Effector memory CD8-positive, alpha-beta T cell (primary cell): ENCODE measurements at regions not wholly inside any gene's neighbourhood (a gene's known extent, or its start where the extent isn't known, plus 50 kb on each side); places are given as distances from the start of the nearest gene placed in this dataset.

Experiments
- ATAC-seq: fragments of 150-1000 bp; cut with Tn5 transposase; replicated peaks from 2 replicates; pipeline ENCODE4 v1.10.0; 2021; ENCODE audit warnings: mild to moderate bottlenecking, moderate library complexity
- DNase-seq, 3 experiments: peaks; one replicate each; pipeline ENCODE4 v3.0.0; 2021
- H3K27ac Mint-ChIP-seq, 2 donors: one replicate each; pipeline ENCODE4 v1.8.0; 2022; ENCODE audit warnings: mild to moderate bottlenecking in 2 of 2, mixed read lengths in 2 of 2, moderate library complexity in 2 of 2
- H3K27me3 Mint-ChIP-seq, 2 donors: one replicate each; pipeline ENCODE4 v1.8.0; 2022; ENCODE audit warnings: mixed read lengths in 2 of 2
- H3K36me3 Mint-ChIP-seq: one replicate; pipeline ENCODE4 v1.8.0; 2022; ENCODE audit warnings: mild to moderate bottlenecking, moderate library complexity, mixed read lengths; ENCODE audit not compliant: insufficient read depth
- H3K4me1 Mint-ChIP-seq, 2 donors: one replicate each; pipeline ENCODE4 v1.8.0; 2022; ENCODE audit warnings: low read depth in 2 of 2, mixed read lengths in 2 of 2
- H3K4me3 Mint-ChIP-seq, 2 donors: one replicate each; pipeline ENCODE4 v1.8.0; 2022; ENCODE audit warnings: mild to moderate bottlenecking in 2 of 2, mixed read lengths in 2 of 2, moderate library complexity in 2 of 2
- H3K9me3 Mint-ChIP-seq, 2 donors: one replicate each; pipeline ENCODE4 v1.8.0; 2022; ENCODE audit warnings: mixed read lengths in 2 of 2

DNA sequence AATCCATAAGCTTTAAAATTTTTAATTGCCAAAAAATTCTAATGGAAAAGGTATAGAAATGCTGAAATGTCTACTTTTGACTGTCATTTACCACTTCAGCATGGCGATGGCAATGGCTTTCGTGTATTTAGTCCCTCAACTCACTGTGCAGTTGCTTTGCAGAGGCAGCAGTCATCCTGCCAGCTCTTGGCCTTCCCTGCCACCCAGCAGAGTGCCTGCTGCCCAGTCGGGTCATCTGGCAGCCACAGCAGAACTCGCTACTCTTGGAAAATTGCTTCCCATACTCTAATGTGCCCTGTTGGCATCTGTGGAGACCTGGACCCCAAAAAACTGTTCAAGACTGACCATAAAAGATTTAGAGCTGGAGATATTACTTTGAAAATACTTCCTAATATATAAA, 383.2 kb downstream of the UQCRFS1 start:
- Mint-ChIP-seq H3K27me3 (peaks cover 14 to 20% of the 10 kb centered on the region in 2 donors), H3K36me3 (peaks cover 3% of the 10 kb centered on the region), H3K27ac (no peak overlapping the region), H3K9me3 (no peaks in the 10 kb centered on the region), H3K4me3 (no peak overlapping the region), H3K4me1 (no peaks in the 10 kb centered on the region)
- no peak for DNase-seq
- ATAC-seq: no peak

DNA sequence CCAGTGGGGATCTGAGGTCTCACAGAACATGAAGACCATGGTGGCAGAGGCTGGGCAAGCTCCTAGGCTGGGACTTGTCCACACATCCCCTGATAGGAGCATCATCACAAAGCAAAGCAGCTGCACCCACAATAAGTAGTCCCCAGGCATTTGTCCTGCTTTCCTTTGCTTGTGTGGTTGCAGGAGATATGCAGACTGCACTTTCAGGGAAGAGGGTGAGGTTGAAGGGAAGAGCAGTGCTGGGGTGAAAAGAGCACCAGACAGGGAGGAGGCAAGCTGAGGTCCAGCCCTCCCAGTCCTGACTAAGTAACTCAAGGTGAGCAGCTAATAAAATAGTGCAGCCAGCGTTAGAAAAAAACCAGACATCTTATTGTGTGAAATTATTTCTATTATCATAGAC, 383.6 kb downstream of the UQCRFS1 start:
- Mint-ChIP-seq H3K4me1 (no peaks in the 10 kb centered on the region), H3K27me3 (peaks cover 11 to 22% of the 10 kb centered on the region in 2 donors), H3K36me3 (peaks cover 3% of the 10 kb centered on the region), H3K27ac (no peak overlapping the region), H3K9me3 (no peaks in the 10 kb centered on the region), H3K4me3 (no peak overlapping the region)
- ATAC-seq (no peak), DNase-seq (no peak)

DNA sequence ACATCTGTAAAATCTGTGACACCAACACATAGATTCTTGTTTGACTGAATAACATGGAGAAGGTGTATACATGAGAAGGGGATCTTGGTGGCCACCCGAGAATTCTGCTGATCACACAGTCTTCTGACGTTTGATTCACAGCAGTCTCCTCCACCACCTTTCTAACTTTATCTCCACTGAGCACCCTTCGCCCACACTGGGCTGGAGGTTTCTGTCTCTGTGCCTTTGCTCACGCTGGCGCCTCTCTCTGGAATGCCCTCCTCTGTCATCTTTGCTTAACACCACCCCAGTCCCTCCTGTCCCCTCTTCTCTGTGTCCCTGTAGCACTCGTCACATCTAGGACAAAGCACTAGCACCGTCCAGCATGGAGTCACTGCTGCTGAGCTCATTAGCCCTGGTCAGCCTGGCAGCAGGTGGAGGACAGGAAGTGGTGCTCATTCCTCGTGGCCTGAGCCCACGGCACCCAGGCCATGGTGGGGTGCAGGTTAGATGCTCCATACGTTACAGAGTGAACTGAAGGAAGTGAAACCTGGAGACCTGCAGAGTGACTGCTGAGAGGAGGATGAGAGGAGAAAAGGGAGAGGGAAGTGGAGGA, 384.6 kb downstream of the UQCRFS1 start:
- ATAC-seq: no peak
- no peak for DNase-seq
- H3K4me3 Mint-ChIP-seq: no peak overlapping the region
- no peaks in the 10 kb centered on the region for H3K4me1 Mint-ChIP-seq
- peaks cover 3% of the 10 kb centered on the region for H3K36me3 Mint-ChIP-seq
- H3K27me3 Mint-ChIP-seq: peaks cover under 1 to 32% of the 10 kb centered on the region in 2 donors
- no peaks in the 10 kb centered on the region for H3K9me3 Mint-ChIP-seq
- H3K27ac Mint-ChIP-seq: no peak overlapping the region

DNA sequence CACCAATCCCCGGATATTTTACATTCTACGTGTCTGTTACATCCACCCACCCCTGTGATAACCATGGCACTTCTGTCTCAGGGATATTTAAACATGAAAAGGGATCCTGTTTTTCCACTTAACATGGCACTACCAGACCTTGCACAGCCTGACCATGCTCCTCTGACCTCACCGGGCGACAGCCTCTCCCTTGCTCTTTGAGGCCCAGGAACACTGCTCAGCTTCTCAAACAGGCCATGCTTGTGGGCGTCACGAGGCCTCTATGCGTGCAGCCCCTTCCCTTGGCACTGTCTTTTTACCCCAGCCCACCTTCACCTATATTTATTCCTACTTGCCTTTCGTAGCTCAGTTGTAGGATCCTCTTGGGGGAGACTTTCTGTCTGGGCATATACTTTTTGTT, 385.6 kb downstream of the UQCRFS1 start:
- peaks cover 3% of the 10 kb centered on the region for H3K36me3 Mint-ChIP-seq
- H3K4me1 Mint-ChIP-seq: no peaks in the 10 kb centered on the region
- H3K9me3 Mint-ChIP-seq: no peaks in the 10 kb centered on the region
- H3K4me3 Mint-ChIP-seq: no peak overlapping the region
- no peak for ATAC-seq
- H3K27ac Mint-ChIP-seq: no peak overlapping the region
- peaks cover 0 to 32% of the 10 kb centered on the region in 2 donors for H3K27me3 Mint-ChIP-seq
- DNase-seq: no peak

DNA sequence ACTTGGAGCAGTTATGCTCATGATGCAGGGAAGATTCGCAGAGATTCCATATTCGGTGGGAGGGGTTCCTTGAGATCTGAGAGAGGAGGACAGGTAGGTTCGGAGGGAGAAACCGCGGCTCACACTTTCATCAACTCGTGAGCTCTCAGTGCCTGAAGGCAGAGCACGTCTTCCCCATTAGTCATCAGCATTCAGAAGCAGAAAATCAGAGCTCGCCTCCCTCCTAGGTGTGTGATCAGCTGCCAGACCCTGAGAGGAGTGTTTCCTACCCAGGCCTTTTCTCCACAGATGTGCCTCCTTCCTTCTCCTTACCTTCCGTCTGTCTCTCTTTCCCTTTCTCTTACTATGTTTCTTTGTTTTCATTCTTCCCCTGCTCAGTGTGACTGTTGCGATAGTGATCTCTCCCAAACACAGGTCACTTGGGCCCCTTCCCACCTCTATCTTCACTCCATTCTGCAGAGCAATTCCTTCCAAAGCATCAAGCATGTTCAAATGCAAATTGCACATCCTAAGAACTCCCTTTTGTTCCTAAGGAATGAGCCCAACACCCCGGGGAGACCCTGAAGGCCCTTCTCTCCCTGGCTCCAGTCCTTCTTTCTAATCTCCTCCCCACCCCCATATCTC, 389.5 kb downstream of the UQCRFS1 start:
- Mint-ChIP-seq H3K9me3 (no peaks in the 10 kb centered on the region), H3K4me1 (no peaks in the 10 kb centered on the region), H3K27me3 (peaks cover 8 to 23% of the 10 kb centered on the region in 2 donors), H3K4me3 (no peak overlapping the region), H3K36me3 (no peaks in the 10 kb centered on the region), H3K27ac (no peak overlapping the region)
- DNase-seq (no peak), ATAC-seq (no peak)

DNA sequence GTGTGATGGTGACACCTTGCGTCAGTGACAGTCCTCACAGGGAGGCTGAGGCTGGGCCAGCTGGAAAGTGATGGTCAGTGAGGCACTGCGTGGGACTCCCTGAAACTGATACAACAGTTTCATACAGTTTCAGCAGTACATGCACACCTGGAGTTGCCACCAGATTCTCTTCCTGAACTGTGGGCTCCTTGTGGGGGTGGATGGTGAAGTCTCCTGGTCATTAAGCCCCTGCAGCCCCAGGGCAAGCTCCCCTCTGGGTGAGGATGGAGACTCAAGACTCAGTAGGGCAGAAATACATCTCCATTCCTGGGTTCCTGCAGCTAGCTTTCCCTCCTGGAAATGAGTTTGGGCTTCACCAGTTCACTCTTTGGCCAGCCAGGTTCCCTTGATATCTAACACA, 392.7 kb downstream of the UQCRFS1 start:
- ATAC-seq (no peak), DNase-seq (no peak)
- H3K27me3 Mint-ChIP-seq: peaks cover 8 to 29% of the 10 kb centered on the region in 2 donors
- H3K4me3 Mint-ChIP-seq: no peak overlapping the region
- no peak overlapping the region for H3K27ac Mint-ChIP-seq
- peaks cover 2 to 5% of the 10 kb centered on the region in 2 donors for H3K9me3 Mint-ChIP-seq
- H3K36me3 Mint-ChIP-seq: no peaks in the 10 kb centered on the region
- H3K4me1 Mint-ChIP-seq: no peaks in the 10 kb centered on the region

DNA sequence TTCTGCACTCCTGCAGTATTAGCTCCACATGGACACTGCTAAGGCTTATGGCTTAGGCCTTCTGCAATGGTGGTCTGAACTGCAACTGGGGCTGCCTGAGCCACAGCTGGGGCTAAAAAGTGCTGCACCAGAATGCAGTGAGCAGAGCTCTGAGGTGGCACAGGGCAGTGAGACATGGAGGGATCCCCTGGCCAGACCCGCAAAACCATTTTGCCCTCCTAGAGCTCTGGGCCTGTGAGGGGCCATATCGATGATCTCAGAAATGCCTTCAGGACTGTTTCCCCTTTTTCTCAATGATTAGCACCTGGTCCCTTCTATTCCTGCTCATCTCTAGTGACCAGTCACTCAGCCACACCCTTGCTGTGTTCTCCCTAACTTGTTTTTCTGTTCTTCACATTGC, 397.7 kb downstream of the UQCRFS1 start:
- Mint-ChIP-seq H3K27ac (no peak overlapping the region), H3K9me3 (peaks cover 2 to 6% of the 10 kb centered on the region in 2 donors), H3K4me1 (no peaks in the 10 kb centered on the region), H3K4me3 (no peak overlapping the region), H3K36me3 (no peaks in the 10 kb centered on the region), H3K27me3 (peaks cover 0 to 15% of the 10 kb centered on the region in 2 donors)
- ATAC-seq (no peak), DNase-seq (no peak)

DNA sequence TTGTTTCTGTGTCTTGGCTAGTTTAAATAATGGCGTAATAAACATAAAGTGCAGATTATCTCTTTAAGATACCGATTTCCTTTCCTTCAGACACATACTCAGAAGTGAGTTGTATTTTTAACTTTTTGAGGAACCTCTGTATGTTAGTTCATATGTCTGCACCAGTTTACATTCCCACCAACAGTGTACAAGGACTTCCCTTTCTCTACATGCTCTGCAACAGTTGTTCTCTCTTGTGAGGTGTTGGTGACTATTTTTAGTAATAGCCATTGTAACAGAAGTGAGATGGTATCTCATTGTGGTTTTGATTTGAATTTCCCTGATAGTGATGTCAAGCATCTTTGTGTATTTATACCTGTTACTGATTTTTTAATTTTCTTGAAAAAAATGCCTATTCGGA, 418.6 kb downstream of the UQCRFS1 start:
- Mint-ChIP-seq H3K4me1 (no peaks in the 10 kb centered on the region), H3K27ac (no peak overlapping the region), H3K4me3 (no peak overlapping the region), H3K9me3 (peaks cover 4% of the 10 kb centered on the region in 2 donors), H3K36me3 (no peaks in the 10 kb centered on the region), H3K27me3 (peaks cover 33 to 46% of the 10 kb centered on the region in 2 donors)
- no peak for ATAC-seq
- DNase-seq: no peak

DNA sequence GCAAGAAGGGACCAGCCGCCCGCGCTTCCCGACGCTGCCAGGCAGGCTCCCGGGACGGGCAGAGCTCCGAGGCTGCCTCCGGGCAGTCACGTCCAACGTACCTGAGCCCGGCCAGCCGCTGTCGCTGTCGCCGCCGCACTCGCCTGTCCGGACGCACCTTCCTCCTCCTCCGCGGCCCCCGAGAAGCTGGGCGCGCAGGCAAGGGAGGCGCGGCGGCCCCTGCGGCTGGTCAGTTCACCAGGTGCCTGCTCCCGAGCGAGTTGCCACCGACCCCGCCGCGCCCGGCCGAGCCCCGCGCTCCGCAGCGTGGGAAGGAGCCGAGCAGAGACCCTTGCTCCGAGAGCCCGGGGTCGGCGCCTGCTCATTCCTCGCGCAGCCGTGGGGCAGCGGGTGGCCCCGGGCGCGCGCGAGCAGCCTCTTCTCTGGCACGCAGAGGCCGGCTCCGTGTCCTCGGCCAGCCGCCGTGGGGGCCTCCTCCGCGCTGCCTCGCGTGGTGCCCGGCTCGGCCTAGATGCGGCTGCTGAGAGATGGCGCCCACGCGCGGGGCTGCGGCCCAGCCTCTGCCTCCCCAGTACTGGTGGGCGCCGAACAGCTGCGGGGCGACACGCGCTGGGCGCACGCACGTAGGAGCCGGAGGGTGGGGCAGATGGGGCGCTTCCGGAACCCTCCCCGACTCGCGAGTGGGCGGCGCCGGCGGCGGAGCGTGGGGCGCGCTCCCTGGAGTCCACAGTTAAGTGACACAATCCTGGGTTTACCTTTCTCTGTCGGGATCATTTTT, 419.4 kb downstream of the UQCRFS1 start:
- DNase-seq (no peak), ATAC-seq (no peak)
- Mint-ChIP-seq H3K4me1 (no peaks in the 10 kb centered on the region), H3K27ac (no peak overlapping the region), H3K4me3 (no peak overlapping the region), H3K9me3 (peaks cover 0 to 2% of the 10 kb centered on the region in 2 donors), H3K36me3 (no peaks in the 10 kb centered on the region), H3K27me3 (peaks cover 26 to 39% of the 10 kb centered on the region in 2 donors)

DNA sequence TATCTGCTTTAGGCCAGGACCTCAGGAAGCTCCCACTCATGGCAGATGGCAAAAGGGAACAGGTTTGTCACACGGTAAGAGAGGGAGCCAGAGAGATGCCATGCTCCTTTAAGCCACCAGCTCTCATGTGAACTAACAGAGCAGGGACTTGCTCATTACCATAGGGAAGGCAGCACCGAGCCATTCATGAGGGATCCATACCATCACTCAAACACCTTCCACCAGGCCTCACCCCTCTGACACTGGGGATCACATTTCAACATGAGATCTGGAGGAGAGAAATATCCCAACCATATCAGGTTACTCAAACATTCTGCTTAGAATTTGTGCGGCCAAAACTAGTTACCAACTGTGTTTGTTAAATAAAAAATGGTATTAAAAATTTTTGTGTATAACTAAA, 427.0 kb downstream of the UQCRFS1 start:
- Mint-ChIP-seq H3K27me3 (no peaks in the 10 kb centered on the region), H3K27ac (no peak overlapping the region), H3K36me3 (no peaks in the 10 kb centered on the region), H3K9me3 (peaks cover 2 to 21% of the 10 kb centered on the region in 2 donors), H3K4me3 (no peak overlapping the region), H3K4me1 (no peaks in the 10 kb centered on the region)
- no peak for ATAC-seq
- DNase-seq: no peak

DNA sequence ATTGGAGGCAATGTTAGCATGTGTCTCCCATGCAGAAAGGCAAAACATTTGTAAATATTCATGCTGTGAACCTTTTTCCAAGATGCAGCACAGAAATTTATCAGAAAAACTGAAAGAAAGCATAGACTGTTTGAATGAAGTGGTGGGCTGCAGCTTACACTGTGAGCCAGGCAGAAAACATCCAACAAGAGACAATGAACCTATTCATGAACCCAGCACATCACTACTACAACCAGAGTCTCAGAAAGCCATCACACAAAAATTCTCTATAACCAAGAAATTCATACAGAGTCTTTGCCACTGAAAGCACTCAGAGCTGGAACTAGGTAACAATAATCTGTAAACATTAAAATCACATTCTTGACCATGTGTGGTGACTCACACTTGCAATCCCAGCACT, 448.9 kb downstream of the UQCRFS1 start:
- no peaks in the 10 kb centered on the region for H3K36me3 Mint-ChIP-seq
- H3K27ac Mint-ChIP-seq: no peak overlapping the region
- no peaks in the 10 kb centered on the region for H3K27me3 Mint-ChIP-seq
- DNase-seq: no peak
- ATAC-seq: no peak
- H3K4me1 Mint-ChIP-seq: no peaks in the 10 kb centered on the region
- H3K4me3 Mint-ChIP-seq: no peak overlapping the region
- H3K9me3 Mint-ChIP-seq: peaks cover 3 to 8% of the 10 kb centered on the region in 2 donors

DNA sequence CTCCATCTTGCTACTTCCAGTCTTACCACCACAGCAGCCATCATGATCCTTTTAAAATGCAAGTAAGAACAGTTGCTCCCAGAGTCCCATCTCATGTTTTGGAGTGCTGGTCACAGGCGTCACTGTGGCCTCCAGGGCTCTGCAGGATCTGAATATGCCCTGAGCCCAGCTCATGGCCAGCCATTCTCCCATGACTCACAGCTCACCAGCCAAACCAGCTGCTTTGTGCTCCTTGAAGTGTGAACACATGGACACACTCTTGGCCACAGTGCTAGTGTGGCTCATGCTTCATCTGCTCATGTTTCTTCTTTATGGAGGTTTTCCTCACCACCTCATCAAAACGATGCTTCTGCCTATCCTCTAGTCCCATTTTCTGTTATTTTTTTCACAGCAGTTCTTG, 466.5 kb downstream of the UQCRFS1 start:
- Mint-ChIP-seq H3K4me1 (no peaks in the 10 kb centered on the region), H3K9me3 (no peaks in the 10 kb centered on the region), H3K36me3 (no peaks in the 10 kb centered on the region), H3K27ac (no peak overlapping the region), H3K4me3 (no peak overlapping the region), H3K27me3 (peaks cover 13 to 16% of the 10 kb centered on the region in 2 donors)
- ATAC-seq (no peak), DNase-seq (no peak)

DNA sequence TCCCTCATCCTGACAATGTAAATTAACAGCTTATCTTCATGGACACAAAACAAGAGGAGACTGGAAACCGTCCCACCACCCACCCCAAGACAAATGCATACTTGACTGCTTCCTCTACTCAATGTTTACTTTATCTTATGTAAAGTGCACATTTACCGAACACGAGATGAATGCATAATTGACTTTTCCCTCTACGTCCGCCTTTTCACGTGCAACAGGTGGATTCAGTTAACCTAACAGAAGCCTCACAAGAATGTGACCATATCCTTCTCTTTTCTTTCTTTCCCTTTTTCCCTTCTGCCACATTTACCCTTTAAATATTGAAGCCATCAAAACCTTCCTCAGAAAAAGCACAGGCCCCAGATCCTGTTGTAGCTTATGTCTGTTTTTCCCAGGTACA, 468.0 kb downstream of the UQCRFS1 start:
- ATAC-seq (no peak), DNase-seq (no peak)
- no peaks in the 10 kb centered on the region for H3K4me1 Mint-ChIP-seq
- H3K36me3 Mint-ChIP-seq: no peaks in the 10 kb centered on the region
- H3K4me3 Mint-ChIP-seq: no peak overlapping the region
- no peaks in the 10 kb centered on the region for H3K9me3 Mint-ChIP-seq
- no peak overlapping the region for H3K27ac Mint-ChIP-seq
- H3K27me3 Mint-ChIP-seq: peaks cover 10 to 13% of the 10 kb centered on the region in 2 donors

DNA sequence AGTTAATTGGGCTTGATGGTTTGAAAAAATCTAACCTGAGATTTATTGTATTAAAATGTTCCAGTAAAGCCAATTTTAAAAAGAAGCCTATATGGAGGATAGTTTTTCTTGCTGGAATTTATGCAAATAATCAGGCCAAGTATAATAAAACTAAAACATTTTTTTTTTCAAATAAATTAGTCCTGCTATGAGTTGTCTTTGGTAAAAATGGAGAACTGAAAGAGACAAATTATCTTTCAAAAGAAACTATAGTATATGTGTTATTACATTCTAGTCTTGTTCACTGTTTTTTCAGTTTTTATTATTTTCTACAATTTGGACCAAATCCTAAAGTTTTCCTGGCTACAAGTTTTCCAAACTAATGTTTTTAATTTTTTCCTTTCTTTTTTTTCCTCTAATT, 468.9 kb downstream of the UQCRFS1 start:
- Mint-ChIP-seq H3K4me3 (no peak overlapping the region), H3K4me1 (no peaks in the 10 kb centered on the region), H3K36me3 (no peaks in the 10 kb centered on the region), H3K9me3 (no peaks in the 10 kb centered on the region), H3K27ac (no peak overlapping the region), H3K27me3 (peaks cover 1 to 7% of the 10 kb centered on the region in 2 donors)
- ATAC-seq (no peak), DNase-seq (no peak)
